Activated T-helper 1 cell treated with anti-CD3 and anti-CD28 coated beads, Interleukin-2, amount 50 U/mL, for 16 hours (primary cell): ENCODE measurements at regions not wholly inside any gene's neighbourhood (a gene's known extent, or its start where the extent isn't known, plus 50 kb on each side); places are given as distances from the start of the nearest gene placed in this dataset.

ENCODE experiments used
- DNase-seq, 2 donors: peaks; one replicate each; pipeline ENCODE4 v3.0.0-alpha.2; 2020; ENCODE audit warnings: low read depth in 1 of 2, low spot score in 1 of 2

GRCh38 chr14:97290977-97291376 lies 493.8 kb downstream of the VRK1 start:
- no peak for DNase-seq

- DNase-seq, result no peak
Measured at GRCh38 chr14:97293659-97294058, 496.5 kb downstream of the VRK1 start.

- DNase-seq, result no peak
Measured at GRCh38 chr14:97295108-97295710, 498.0 kb downstream of the VRK1 start.

GRCh38 chr14:97296176-97296575 lies 499.0 kb downstream of the VRK1 start:
- no peak for DNase-seq

- no peak for DNase-seq
Measured at GRCh38 chr14:97297100-97297499, 499.9 kb downstream of the VRK1 start.

GRCh38 chr14:97298331-97298730 lies 501.1 kb downstream of the VRK1 start:
- no peak for DNase-seq

GRCh38 chr14:97298736-97299135 lies 501.6 kb downstream of the VRK1 start:
- DNase-seq, result no peak

GRCh38 chr14:97299661-97300060 lies 502.5 kb downstream of the VRK1 start:
- DNase-seq, result no peak

- DNase-seq, result no peak
Measured at GRCh38 chr14:97301931-97302559, 504.9 kb downstream of the VRK1 start.

GRCh38 chr14:97306133-97306759 lies 509.1 kb downstream of the VRK1 start:
- DNase-seq, result no peak

- no peak for DNase-seq
Measured at GRCh38 chr14:97306760-97307246, 509.6 kb downstream of the VRK1 start.

- DNase-seq, result no peak
Measured at GRCh38 chr14:97311411-97311810, 514.2 kb downstream of the VRK1 start.

- no peak for DNase-seq
Measured at GRCh38 chr14:97312910-97313309, 515.7 kb downstream of the VRK1 start.

- no peak for DNase-seq
Measured at GRCh38 chr14:97315790-97316189, 518.6 kb downstream of the VRK1 start.

GRCh38 chr14:97318380-97318779 lies 521.2 kb downstream of the VRK1 start:
- DNase-seq, result no peak

- no peak for DNase-seq
Measured at GRCh38 chr14:97319691-97320090, 522.5 kb downstream of the VRK1 start.

- no peak for DNase-seq
Measured at GRCh38 chr14:97328743-97329142, 531.6 kb downstream of the VRK1 start.

GRCh38 chr14:97329701-97330100 lies 532.5 kb downstream of the VRK1 start:
- no peak for DNase-seq

- no peak for DNase-seq
Measured at GRCh38 chr14:97331058-97331457, 533.9 kb downstream of the VRK1 start.

- DNase-seq, result no peak
Measured at GRCh38 chr14:97331526-97331925, 534.3 kb downstream of the VRK1 start.

GRCh38 chr14:97336179-97336578 lies 539.0 kb downstream of the VRK1 start:
- DNase-seq, result no peak

GRCh38 chr14:97336816-97337215 lies 539.6 kb downstream of the VRK1 start:
- no peak for DNase-seq

GRCh38 chr14:97337267-97337666 lies 540.1 kb downstream of the VRK1 start:
- no peak for DNase-seq
